HG02973 (cell line): ENCODE measurements at regions not wholly inside any gene's neighbourhood (a gene's known extent, or its start where the extent isn't known, plus 50 kb on each side); places are given as distances from the start of the nearest gene placed in this dataset.
"Not testable (repeated sequence)": the region's sequence is repeated elsewhere in the genome, so short reads cannot be mapped to it uniquely, and the experiment has no call there.

Experiments
- ATAC-seq: cut with Tn5 transposase; IDR thresholded peaks from one replicate; pipeline ENCODE4 v1.9.1; 2021; ENCODE audit warnings: moderate library complexity; ENCODE audit not compliant: unreplicated experiment

DNA sequence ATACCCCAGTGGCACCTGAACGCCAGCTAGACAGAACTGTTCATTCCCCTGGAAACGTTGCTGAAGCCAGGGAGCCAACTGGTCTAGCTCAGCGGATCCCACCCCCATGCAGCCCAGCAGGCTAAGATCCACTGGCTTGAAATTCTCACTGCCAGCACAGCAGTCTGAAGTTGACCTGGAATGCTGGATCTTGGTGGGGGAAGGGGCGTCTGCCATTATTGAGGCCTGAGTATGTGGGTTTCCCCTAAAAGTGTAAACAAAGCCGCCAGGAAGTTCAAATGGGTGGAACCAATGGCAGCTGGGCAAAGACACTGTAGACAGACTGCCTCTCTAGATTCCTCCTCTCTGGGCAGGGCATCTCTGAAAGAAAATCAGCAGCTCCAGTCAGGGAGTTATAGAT lies 213.0 kb downstream of the NKX6-1 start:
- ATAC-seq = no peak

GRCh38 chr4:84279678-84280077 lies 219.4 kb downstream of the NKX6-1 start:
- no peak for ATAC-seq

- no peak for ATAC-seq
These were observed 221.2 kb downstream of the NKX6-1 start for GRCh38 chr4:84277923-84278322.

GRCh38 chr4:84276752-84277151 lies 222.3 kb downstream of the NKX6-1 start:
- ATAC-seq = no peak

- no peak for ATAC-seq
These were observed 229.5 kb downstream of the NKX6-1 start for GRCh38 chr4:84269536-84270044.

DNA sequence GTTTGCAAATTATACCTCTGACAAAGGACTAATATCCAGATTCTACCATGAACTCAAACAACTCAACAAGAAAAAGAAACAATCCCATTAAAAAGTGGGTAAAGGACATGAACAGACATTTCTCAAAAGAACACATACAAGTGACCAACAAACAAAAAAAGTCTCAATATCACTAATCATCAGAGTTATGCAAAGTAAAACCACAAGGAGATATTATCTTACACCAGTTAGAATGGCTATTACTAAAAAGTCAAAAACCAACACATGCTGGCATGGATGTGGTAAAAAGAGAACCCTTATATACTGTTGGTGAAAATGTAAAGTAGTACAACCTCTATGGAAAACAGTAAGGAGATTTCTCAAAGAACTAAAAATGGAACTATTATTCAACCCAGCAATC lies 234.4 kb downstream of the NKX6-1 start:
- ATAC-seq = no peak

- no peak for ATAC-seq
These were observed 235.7 kb downstream of the NKX6-1 start for GRCh38 chr4:84263415-84263814.

- no peak for ATAC-seq
These were observed 238.6 kb downstream of the NKX6-1 start for GRCh38 chr4:84260495-84260894.

DNA sequence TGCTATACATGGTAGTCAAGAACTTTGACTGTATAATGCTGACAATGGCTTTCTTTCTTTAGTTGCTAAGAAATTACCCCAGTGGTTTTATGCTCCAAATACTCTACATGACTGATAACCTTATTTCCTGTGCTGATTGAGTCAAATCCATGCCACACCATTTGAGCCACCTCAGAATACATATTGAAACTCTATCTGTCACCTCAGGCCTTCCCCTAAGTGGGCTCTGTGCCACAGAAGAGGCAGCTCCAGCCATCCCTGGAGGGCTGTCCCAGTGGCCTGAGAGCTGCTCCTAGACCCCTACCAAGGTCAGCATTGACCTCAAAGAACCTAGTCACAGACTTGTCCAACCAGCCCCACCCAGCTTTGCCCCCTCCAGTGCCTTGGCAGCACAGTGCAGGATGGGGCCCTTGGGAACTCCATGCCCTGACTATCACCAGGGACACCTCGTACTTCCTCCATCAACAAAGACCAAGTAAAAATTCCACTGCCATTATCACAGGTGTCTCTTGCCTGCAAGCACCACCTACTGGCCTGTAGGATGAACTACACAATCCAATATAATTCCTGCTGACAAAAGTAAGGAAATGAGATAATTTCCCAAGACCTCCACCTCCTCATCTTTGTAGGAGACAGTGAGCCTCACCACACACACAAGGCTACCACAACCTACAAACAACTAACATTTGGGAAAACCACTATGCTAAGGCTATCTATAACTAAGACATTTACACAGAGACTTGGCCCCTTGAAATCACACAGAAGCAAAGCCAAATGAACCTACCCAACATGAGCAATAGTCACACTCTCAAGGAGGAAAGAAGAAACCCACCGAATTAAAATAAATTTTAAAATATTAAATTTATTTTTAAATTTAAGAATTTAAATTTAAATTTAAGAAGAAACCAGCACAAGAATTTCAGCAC lies 239.9 kb downstream of the NKX6-1 start:
- ATAC-seq = peak; percentile 83

DNA sequence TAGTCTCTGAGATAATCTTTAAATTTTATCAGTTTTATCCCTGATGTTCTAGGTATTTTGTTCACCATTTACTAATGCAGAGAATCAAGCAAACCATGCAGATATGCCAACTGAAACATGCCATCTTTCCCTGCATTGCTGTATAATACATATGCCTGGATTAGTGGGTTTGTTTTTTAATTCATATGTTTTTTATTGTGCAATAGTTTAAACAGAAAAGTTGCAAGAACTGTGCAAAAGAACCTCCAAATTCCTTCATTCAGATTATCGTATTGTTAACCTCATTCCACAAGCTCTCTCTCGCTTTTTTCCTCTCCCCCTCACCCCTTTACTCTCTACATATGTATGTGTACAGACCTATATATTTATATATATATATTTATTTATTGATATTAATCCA lies 244.6 kb downstream of the NKX6-1 start:
- ATAC-seq = no peak

- no peak for ATAC-seq
These were observed 249.6 kb downstream of the NKX6-1 start for GRCh38 chr4:84249521-84249920.

GRCh38 chr4:84245042-84245441 lies 254.1 kb downstream of the NKX6-1 start:
- not testable (repeated sequence) for ATAC-seq

- ATAC-seq = not testable (repeated sequence)
These were observed 254.7 kb downstream of the NKX6-1 start for GRCh38 chr4:84244346-84244801.

- ATAC-seq = no peak
These were observed 255.4 kb downstream of the NKX6-1 start for GRCh38 chr4:84243685-84244084.

- ATAC-seq = no peak
These were observed 259.7 kb downstream of the NKX6-1 start for GRCh38 chr4:84239278-84239845.

- ATAC-seq = no peak
These were observed 260.6 kb downstream of the NKX6-1 start for GRCh38 chr4:84238247-84239090.

GRCh38 chr4:84237008-84237407 lies 262.1 kb downstream of the NKX6-1 start:
- no peak for ATAC-seq

DNA sequence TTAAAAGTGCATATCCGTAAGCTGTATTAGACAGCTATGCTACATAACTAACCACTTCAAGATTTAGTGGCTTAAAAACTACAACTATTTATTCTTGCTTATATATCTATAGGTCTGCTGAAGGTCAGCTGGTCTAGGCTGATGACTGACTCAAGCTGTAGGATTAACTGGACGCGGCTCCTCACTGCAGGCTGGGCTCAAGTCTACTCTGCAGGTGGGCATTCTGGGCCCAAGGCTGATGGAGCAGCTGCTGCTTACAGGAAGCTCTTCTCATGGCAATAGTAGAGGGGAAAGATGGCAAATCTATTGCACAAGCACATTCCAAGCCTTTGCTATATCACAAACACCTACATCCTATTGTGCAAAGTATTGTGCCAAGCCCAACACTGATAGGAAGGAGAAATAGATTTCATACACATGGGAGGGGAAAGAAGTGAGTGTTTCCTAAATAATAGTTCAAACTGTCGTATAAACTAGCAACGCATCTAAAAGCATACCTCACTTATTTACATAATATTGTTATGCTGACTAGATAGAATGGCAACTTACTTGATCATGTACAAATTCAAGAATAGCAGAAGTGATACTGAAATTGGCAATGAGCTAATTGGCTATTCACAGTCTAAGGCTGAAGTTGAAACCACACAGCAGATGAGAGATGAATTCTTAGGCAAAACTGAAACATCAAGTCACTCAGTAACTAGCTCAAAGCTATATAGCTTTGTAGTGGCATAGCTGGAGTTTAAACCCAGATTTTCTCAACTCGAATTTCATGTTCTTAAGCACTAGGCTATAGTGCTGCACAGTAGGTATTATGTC lies 263.8 kb downstream of the NKX6-1 start:
- peak; percentile 99 for ATAC-seq

GRCh38 chr4:84232309-84233095 lies 266.6 kb downstream of the NKX6-1 start:
- ATAC-seq = no peak
